Progenitor cell of endocrine pancreas (in vitro differentiated cells): ENCODE measurements at regions not wholly inside any gene's neighbourhood (a gene's known extent, or its start where the extent isn't known, plus 50 kb on each side); places are given as distances from the start of the nearest gene placed in this dataset.

ENCODE experiments used
- DNase-seq: peaks from one replicate; pipeline ENCODE4 v3.0.0; 2021; ENCODE audit warnings: low spot score; ENCODE audit not compliant: unreplicated experiment
- H3K27ac Mint-ChIP-seq: 2 replicates; pipeline ENCODE4 v1.8.0; 2021; ENCODE audit warnings: mild to moderate bottlenecking, moderate library complexity, mixed read lengths
- H3K27me3 Mint-ChIP-seq: 2 replicates; pipeline ENCODE4 v1.8.0; 2021; ENCODE audit warnings: mixed read lengths
- H3K36me3 Mint-ChIP-seq: 2 replicates; pipeline ENCODE4 v1.8.0; 2022; ENCODE audit warnings: mixed read lengths; ENCODE audit not compliant: insufficient read depth
- H3K4me1 Mint-ChIP-seq: 2 replicates; pipeline ENCODE4 v1.8.0; 2021; ENCODE audit warnings: low read depth, mixed read lengths
- H3K4me3 Mint-ChIP-seq: 2 replicates; pipeline ENCODE4 v1.8.0; 2021; ENCODE audit warnings: low read depth, mild to moderate bottlenecking, moderate library complexity, mixed read lengths
- H3K9me3 Mint-ChIP-seq: 2 replicates; pipeline ENCODE4 v1.8.0; 2021; ENCODE audit warnings: low read depth, mixed read lengths
- TF ChIP-seq, protein P1 (sequence below): fragments of 200-600 bp; sonication (generic); IDR thresholded peaks from one replicate; pipeline ENCODE4 v1.5.0; 2021; ENCODE audit warnings: antibody characterized with exemption, mild to moderate bottlenecking; ENCODE audit not compliant: unreplicated experiment

DNA sequence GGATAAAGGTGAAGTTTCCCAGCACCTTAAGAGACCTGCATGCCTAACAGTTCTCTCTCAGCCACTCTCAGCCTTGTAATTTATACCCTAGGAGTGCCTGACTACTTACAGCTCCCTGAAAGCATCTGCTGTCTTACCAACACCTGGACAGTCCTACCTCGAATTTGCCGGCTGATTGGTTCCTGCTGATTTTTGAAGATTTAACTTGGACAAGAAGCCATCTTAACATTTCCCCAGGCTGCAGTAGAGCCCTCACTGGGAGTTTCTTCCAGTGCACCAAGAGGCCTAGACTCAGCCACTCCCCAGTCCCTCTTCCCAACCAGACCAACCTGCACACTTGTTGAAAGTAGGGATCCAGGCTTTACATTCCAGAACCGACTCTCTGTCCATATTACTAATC, 174.5 kb downstream of the LINC00237 start:
- Mint-ChIP-seq H3K4me1 (no peaks in the 10 kb centered on the region), H3K27me3 (peaks cover 40% of the 10 kb centered on the region), H3K9me3 (no peaks in the 10 kb centered on the region), H3K4me3 (no peak overlapping the region), H3K36me3 (no peaks in the 10 kb centered on the region), H3K27ac (no peak overlapping the region)
- TF ChIP-seq, protein P1, sequence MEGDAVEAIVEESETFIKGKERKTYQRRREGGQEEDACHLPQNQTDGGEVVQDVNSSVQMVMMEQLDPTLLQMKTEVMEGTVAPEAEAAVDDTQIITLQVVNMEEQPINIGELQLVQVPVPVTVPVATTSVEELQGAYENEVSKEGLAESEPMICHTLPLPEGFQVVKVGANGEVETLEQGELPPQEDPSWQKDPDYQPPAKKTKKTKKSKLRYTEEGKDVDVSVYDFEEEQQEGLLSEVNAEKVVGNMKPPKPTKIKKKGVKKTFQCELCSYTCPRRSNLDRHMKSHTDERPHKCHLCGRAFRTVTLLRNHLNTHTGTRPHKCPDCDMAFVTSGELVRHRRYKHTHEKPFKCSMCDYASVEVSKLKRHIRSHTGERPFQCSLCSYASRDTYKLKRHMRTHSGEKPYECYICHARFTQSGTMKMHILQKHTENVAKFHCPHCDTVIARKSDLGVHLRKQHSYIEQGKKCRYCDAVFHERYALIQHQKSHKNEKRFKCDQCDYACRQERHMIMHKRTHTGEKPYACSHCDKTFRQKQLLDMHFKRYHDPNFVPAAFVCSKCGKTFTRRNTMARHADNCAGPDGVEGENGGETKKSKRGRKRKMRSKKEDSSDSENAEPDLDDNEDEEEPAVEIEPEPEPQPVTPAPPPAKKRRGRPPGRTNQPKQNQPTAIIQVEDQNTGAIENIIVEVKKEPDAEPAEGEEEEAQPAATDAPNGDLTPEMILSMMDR, result no peak
- DNase-seq, result no peak

DNA sequence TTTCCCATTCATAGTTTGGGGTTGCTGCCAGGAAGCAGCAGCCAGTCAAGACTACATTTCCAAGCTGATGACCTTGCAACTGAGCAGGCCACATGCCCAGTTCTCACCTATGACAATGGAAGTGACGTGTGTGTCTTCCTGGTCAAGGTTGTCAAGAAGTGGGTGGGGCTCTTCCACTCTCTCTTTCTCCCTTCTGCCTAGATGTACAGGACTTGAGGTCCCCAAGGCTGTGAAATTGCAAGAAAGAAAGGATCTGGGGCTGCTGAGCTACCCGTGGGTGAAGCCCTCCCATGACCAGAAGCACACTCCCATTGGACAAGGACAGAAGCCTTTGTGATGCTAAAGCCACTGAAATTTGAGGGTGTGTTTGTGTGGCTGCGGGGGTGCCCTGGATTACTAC, 175.1 kb downstream of the LINC00237 start:
- Mint-ChIP-seq H3K4me1 (no peaks in the 10 kb centered on the region), H3K27me3 (peaks cover 39% of the 10 kb centered on the region), H3K9me3 (no peaks in the 10 kb centered on the region), H3K36me3 (no peaks in the 10 kb centered on the region), H3K4me3 (no peak overlapping the region), H3K27ac (no peak overlapping the region)
- DNase-seq, result no peak
- TF ChIP-seq, protein P1, result no peak

DNA sequence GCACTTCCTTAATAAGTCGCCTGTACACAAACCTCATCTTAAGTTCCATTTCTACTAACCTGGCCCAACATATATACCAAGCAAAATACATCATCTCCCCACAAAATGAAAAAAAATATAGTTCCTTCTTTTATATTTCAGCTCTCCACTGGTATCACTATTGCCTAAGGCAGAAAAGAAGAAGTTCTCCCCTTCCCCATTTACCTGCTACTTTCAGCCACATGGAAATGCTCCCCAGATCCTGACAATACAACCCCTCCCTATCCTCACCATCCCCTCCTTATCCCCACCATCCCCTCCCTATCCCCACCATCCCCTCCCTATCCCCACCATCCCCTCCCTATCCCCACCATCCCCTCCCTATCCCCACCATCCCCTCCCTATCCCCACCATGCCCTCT, 175.7 kb downstream of the LINC00237 start:
- TF ChIP-seq, protein P1, result no peak
- H3K4me1 Mint-ChIP-seq, result no peaks in the 10 kb centered on the region
- no peaks in the 10 kb centered on the region for H3K9me3 Mint-ChIP-seq
- H3K36me3 Mint-ChIP-seq, result no peaks in the 10 kb centered on the region
- no peak overlapping the region for H3K27ac Mint-ChIP-seq
- no peak overlapping the region for H3K4me3 Mint-ChIP-seq
- peaks cover 39% of the 10 kb centered on the region for H3K27me3 Mint-ChIP-seq
- DNase-seq, result no peak

DNA sequence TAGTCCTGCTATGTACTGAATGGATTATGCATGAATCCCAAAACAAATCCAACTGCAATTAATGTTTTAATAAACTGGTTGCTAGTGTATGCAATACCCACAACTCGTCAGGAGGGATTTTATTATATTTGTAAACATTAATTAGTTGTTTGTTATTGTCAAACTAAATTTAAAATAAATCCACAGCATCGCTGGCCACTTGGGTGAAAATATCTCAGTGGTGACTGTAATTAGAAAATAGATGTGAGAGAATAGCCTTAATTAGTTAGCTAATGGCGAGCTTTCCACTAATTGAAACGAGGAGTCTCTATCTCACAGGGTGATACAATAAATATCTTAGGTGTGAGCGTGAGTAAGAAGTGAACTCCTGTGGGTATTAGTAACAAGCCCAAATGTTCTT, 176.8 kb downstream of the LINC00237 start:
- TF ChIP-seq, protein P1, result no peak
- Mint-ChIP-seq H3K4me1 (no peaks in the 10 kb centered on the region), H3K4me3 (no peak overlapping the region), H3K9me3 (no peaks in the 10 kb centered on the region), H3K27me3 (peaks cover 36% of the 10 kb centered on the region), H3K36me3 (no peaks in the 10 kb centered on the region), H3K27ac (no peak overlapping the region)
- no peak for DNase-seq

DNA sequence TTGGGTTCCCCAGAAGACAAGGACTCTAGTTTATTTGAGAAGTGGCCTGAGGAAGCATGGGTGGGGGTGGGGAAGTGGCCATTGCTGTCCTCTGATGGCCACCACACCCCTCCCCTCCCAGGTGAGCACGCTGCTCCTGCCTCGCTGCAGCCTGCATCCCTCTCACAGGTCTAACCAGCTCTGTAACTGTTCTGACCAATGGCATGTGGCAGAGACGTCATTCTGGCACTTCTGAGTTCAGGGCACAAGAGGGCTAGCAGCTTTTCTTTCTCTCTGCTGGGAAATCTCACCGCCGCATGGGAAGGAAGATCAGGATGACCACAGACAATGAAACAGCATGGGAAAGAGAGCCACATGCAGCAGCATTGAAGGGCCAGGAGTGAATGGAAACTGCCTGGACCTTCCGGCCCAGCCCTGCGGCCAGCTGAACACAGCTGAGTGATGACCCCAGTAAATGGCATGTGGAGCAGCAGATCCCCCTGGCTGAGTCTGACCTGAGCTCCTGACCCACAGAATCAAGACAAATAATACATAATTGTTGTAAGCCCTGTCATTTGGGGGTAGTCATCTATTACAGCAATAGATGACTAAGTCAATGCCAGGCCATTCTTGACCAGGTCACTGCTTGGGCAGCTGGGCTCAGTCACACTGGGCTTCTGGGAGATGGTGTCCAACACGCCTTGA, 179.8 kb downstream of the LINC00237 start:
- no peaks in the 10 kb centered on the region for H3K4me1 Mint-ChIP-seq
- H3K9me3 Mint-ChIP-seq, result no peaks in the 10 kb centered on the region
- DNase-seq, result no peak
- no peak overlapping the region for H3K4me3 Mint-ChIP-seq
- TF ChIP-seq, protein P1, result no peak
- H3K27ac Mint-ChIP-seq, result no peak overlapping the region
- peaks cover 39% of the 10 kb centered on the region for H3K27me3 Mint-ChIP-seq
- no peaks in the 10 kb centered on the region for H3K36me3 Mint-ChIP-seq
